RKO (cell line): ENCODE measurements at regions not wholly inside any gene's neighbourhood (a gene's known extent, or its start where the extent isn't known, plus 50 kb on each side); places are given as distances from the start of the nearest gene placed in this dataset.

ENCODE experiments used
- DNase-seq: peaks from one replicate; pipeline ENCODE4 v3.0.0-alpha.2; 2016; ENCODE audit warnings: low spot score

- DNase-seq = peak; percentile 85
These were observed 229.2 kb downstream of the PTTG2 start for GRCh38 chr4:38189445-38189844.

- no peak for DNase-seq
These were observed 230.6 kb downstream of the PTTG2 start for GRCh38 chr4:38190717-38191178.

GRCh38 chr4:38192516-38192915 lies 232.3 kb downstream of the PTTG2 start:
- DNase-seq = no peak

GRCh38 chr4:38193236-38193863 lies 233.2 kb downstream of the PTTG2 start:
- no peak for DNase-seq

GRCh38 chr4:38194047-38194602 lies 233.9 kb downstream of the PTTG2 start:
- no peak for DNase-seq

GRCh38 chr4:38195486-38195885 lies 235.3 kb downstream of the PTTG2 start:
- no peak for DNase-seq

GRCh38 chr4:38195911-38196310 lies 235.7 kb downstream of the PTTG2 start:
- no peak for DNase-seq

GRCh38 chr4:38202242-38202641 lies 242.0 kb downstream of the PTTG2 start:
- DNase-seq = no peak

- no peak for DNase-seq
These were observed 243.4 kb downstream of the PTTG2 start for GRCh38 chr4:38203609-38204008.

GRCh38 chr4:38204339-38205035 lies 244.3 kb downstream of the PTTG2 start:
- no peak for DNase-seq

- DNase-seq = no peak
These were observed 245.1 kb downstream of the PTTG2 start for GRCh38 chr4:38205261-38205660.

- no peak for DNase-seq
These were observed 246.9 kb downstream of the PTTG2 start for GRCh38 chr4:38207110-38207457.

GRCh38 chr4:38209654-38210053 lies 249.5 kb downstream of the PTTG2 start:
- no peak for DNase-seq

- DNase-seq = no peak
These were observed 250.4 kb downstream of the PTTG2 start for GRCh38 chr4:38210396-38211114.

GRCh38 chr4:38211885-38212284 lies 251.7 kb downstream of the PTTG2 start:
- no peak for DNase-seq

GRCh38 chr4:38213083-38213805 lies 253.0 kb downstream of the PTTG2 start:
- DNase-seq = no peak

GRCh38 chr4:38222892-38223291 lies 262.7 kb downstream of the PTTG2 start:
- no peak for DNase-seq

- no peak for DNase-seq
These were observed 263.1 kb downstream of the PTTG2 start for GRCh38 chr4:38223306-38223705.

- DNase-seq = no peak
These were observed 263.6 kb downstream of the PTTG2 start for GRCh38 chr4:38223782-38224236.

- no peak for DNase-seq
These were observed 264.7 kb downstream of the PTTG2 start for GRCh38 chr4:38224850-38225249.

- DNase-seq = no peak
These were observed 266.0 kb downstream of the PTTG2 start for GRCh38 chr4:38226170-38226569.

- no peak for DNase-seq
These were observed 270.1 kb downstream of the PTTG2 start for GRCh38 chr4:38230121-38230801.
